Left renal pelvis (tissue), 4 donors: ENCODE measurements at regions not wholly inside any gene's neighbourhood (a gene's known extent, or its start where the extent isn't known, plus 50 kb on each side); places are given as distances from the start of the nearest gene placed in this dataset.
"Not testable (repeated sequence)": the region's sequence is repeated elsewhere in the genome, so short reads cannot be mapped to it uniquely, and the experiment has no call there.

Source experiments
- DNase-seq, 4 donors: peaks; one replicate each; pipeline ENCODE4 v3.0.0-alpha.2; 2013; ENCODE audit warnings: low read depth in 4 of 4, low spot score in 3 of 4

- DNase-seq, result no peak
Observed at GRCh38 chr21:39007985-39008384, 175.3 kb downstream of the PSMG1 start.

DNA sequence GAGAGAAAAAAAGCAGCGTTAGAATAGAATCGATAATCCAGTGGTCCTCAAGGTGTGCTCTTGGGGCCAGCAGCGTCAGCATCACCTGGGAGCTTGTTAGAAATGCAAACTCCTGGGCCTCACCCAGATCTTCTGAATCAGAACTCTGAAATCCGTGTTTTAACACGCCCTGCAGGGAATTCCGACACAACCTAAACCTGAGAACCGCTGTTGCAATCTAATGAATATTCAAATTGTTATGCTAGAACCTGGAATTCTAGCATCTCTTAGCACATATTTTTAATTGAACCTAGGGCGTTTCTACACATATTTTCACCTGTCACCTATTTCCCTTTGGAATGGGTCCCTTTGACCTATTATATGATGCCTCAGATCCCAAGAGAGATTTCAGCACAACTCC is 175.7 kb downstream of the PSMG1 start:
- no peak for DNase-seq

- no peak for DNase-seq
Observed at GRCh38 chr21:39006571-39007311, 176.5 kb downstream of the PSMG1 start.

GRCh38 chr21:39005502-39005787 is 177.8 kb downstream of the PSMG1 start:
- DNase-seq, result no peak

DNA sequence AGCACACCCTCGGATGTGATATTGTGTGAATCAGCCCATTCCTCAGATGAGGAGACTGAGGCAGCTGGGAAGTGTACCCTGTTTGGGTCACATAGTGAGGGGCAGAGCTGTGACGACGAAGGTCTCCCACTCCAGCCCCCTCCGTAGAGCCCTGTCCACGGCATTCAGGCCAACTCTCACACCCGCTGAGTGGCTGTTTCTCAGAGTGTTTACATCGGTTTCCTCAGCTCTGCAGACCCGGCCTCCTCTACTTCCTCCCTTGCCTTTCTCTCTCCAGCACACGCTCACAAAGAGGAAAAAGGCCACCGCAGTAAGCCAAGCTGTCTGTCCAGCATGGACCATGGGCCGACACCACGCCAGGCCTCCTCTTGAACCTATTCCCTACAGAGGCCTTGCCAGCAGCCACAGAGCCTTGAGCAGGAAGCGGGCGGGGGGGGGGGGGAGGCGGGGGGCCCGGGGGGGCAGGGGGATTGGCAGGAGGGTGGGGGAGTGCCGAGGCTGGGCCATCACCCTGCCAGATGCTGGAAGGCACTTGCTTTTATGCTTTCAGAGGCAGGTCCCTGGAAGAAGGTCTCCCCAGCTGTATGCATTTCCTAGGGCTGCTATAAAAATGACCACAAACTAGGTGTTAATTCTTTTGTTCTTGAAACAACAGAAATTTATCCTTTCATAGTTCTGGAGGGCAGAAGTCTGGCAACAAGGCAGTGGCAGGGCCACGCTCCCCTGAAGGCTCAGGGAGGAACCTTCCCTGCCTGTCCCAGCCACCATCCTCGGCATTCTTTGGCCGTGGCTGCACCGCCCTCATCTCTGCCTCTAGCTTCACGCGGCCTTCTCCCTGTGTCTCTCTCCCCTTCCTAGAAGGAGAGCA is 178.4 kb downstream of the PSMG1 start:
- DNase-seq, result no peak

DNA sequence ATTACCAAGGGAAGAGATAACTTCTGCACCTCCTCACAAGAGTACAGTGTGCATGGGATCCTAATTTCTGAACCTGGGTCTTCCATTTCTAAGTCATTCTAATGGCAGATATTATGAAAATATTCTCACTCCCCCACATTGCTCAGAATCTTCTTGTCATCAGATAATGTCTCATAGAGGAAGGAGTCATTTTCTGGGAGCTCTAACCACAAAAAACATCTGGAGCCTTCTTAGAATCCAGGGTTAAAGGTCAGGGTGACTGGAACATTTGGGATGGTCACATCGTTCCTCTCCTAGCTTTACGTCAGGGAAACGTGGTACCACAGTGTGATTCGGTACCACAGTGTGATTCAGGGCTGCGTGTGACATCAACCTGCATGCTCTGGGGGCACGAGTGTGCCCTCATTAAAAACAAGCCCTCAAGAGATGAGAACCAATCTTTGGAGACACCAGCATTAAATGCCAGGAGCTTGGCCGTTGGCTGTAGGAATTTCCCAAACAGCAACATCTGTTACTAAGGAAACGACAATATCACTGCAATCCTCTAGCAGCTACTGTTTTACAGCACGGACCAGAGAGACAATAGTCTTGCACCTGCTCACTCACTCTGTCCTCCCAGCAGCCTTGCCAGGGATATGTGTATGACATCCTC is 179.1 kb downstream of the PSMG1 start:
- DNase-seq, result no peak

- no peak for DNase-seq
Observed at GRCh38 chr21:39001341-39001740, 181.9 kb downstream of the PSMG1 start.

- DNase-seq, result no peak
Observed at GRCh38 chr21:39000496-39000895, 182.8 kb downstream of the PSMG1 start.

DNA sequence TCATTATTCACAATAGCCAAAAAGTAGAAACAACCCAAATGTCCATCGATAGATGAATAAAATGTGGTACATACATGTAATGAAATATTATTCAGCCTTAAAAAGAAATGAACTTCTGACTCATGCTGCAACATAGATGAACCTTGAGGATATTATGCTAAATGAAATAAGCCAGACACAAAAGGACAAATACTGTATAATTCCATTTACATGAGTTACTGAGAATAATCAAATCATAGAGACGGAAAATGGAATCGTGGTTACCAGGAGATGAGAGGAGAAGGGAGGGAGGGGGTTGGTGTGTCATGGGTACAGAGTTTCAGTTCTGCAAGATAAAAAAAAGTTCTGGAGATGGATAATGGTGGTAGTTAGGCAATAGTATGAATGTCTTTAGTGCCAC is 184.1 kb downstream of the PSMG1 start:
- DNase-seq, result no peak

DNA sequence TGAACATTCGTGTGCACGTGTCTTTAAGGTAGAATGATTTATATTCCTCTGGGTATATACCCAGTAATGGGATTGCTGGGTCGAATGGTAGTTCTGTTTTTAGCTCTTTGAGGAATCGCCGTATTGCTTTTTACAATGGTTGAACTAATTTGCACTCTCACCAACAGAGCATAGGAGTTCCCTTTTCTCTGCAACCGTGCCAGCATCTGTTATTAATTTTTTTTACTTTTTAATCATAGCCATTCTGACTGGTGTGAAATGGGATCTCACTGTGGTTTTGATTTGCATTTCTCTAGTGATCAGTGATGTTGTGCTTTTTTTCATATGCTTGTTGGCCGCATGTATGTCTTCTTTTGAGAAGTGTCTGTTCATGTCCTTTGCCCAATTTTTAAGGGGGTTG is 185.0 kb downstream of the PSMG1 start:
- DNase-seq, result not testable (repeated sequence)

GRCh38 chr21:38997843-38998175 is 185.4 kb downstream of the PSMG1 start:
- DNase-seq, result not testable (repeated sequence)

GRCh38 chr21:38997051-38997842 is 186.0 kb downstream of the PSMG1 start:
- DNase-seq, result no peak

- DNase-seq, result no peak
Observed at GRCh38 chr21:38996355-38996754, 186.9 kb downstream of the PSMG1 start.

DNA sequence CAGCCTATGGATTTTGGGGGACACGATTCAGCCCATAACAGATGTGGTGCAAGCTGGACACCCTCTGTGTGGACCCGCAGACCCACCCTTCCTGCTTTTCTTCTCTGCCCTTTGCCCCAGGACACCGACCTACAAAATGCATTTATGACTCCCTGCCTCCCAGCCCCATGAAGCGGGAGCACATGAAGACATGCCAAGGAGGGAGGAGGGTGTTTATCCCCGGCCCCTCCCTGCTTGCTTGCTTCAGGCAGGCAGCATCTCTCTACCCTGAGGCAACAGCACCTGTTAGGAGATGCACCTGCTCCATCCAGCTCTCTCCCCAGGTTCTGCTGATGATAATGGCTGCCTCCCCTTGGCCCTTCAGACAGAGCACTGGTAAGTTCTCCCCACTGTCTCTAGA is 187.5 kb downstream of the PSMG1 start:
- no peak for DNase-seq

- DNase-seq, result no peak
Observed at GRCh38 chr21:38995071-38995669, 188.1 kb downstream of the PSMG1 start.

DNA sequence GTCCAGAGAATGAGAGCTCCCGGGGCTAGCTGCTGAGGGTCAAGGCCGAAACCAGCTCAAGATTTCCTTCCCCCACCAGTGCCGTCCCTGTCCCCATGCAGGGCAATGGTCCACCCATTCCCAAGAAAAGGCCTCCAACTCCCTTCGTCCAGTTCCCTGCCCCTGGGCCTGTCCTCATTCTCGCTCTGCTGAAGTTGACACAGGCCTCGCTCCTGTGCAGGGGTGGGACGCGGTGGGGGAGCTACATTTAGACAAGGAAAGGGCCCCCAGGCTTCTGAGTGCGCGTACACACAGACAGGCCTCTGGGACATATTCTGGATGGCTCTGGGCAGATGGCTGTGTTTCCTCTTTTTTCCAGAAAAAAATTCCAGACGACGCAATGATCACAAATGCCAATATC is 188.3 kb downstream of the ETS2 start:
- DNase-seq, result no peak

GRCh38 chr21:38993561-38993960 is 187.8 kb downstream of the ETS2 start:
- no peak for DNase-seq

- DNase-seq, result no peak
Observed at GRCh38 chr21:38992737-38993136, 187.0 kb downstream of the ETS2 start.

DNA sequence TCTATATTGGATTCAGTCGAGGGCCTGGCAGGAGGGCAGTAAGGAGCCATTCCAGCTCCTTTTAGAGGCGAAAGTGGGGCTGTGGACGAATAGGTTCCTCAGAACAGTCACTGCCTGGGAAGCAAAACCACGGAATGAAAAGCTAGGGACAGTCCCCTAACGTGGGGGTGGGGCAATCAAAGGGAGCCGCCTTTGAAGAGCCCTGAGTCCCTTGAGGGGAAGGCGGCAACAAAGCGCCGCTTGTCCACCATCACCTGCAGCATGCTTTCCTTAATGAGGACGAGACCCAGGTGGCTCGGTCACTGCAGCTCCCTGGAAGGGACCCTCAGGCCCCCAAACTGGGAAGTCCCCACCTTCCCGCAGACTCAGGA is 184.7 kb downstream of the ETS2 start:
- no peak for DNase-seq

GRCh38 chr21:38989745-38990423 is 184.2 kb downstream of the ETS2 start:
- peak in 3 of 4 donors; percentile 66 to 76 (median 75) for DNase-seq
